ENCODE measurements at regions not wholly inside any gene's neighbourhood (a gene's known extent, or its start where the extent isn't known, plus 50 kb on each side); places are given as distances from the start of the nearest gene placed in this dataset.

- Histone ChIP-seq H3K27me3 (ENCODE audit: low read depth) (no peaks in the 10 kb centered on the region), H3K36me3 (no peaks in the 10 kb centered on the region), H3K27ac (no peak overlapping the region), H3K9me3 (no peaks in the 10 kb centered on the region), H3K4me3 (no peak overlapping the region), H3K4me1 (peaks cover 10% of the 10 kb centered on the region)
- DNase-seq, result no peak
- no peak for ATAC-seq
- intact Hi-C loops (cut with DNase I), result no loop called here
- TF ChIP-seq CTCF (IDR thresholded peaks at IDR 0.05), result no peak
These were observed 55.2 kb upstream of the SLIT2 start for GRCh38 chr4:20196476-20196875.

GRCh38 chr4:20195071-20195885, 56.4 kb upstream of the SLIT2 start:
- Histone ChIP-seq H3K9me3 (no peaks in the 10 kb centered on the region), H3K27ac (no peak overlapping the region), H3K36me3 (no peaks in the 10 kb centered on the region), H3K4me1 (peaks cover 10% of the 10 kb centered on the region), H3K27me3 (ENCODE audit: low read depth) (no peaks in the 10 kb centered on the region), H3K4me3 (no peak overlapping the region)
- ATAC-seq, result no peak
- intact Hi-C loops (cut with DNase I), result no loop called here
- no peak for DNase-seq
- no peak for TF ChIP-seq CTCF (IDR thresholded peaks at IDR 0.05)

- Histone ChIP-seq H3K4me3 (no peak overlapping the region), H3K27ac (no peak overlapping the region), H3K9me3 (no peaks in the 10 kb centered on the region), H3K36me3 (no peaks in the 10 kb centered on the region), H3K27me3 (ENCODE audit: low read depth) (no peaks in the 10 kb centered on the region), H3K4me1 (peaks cover 10% of the 10 kb centered on the region)
- intact Hi-C loops (cut with DNase I), result no loop called here
- TF ChIP-seq CTCF (IDR thresholded peaks at IDR 0.05), result no peak
- DNase-seq (no peak), ATAC-seq (peak in 1 of 2 donors; percentile 41)
These were observed 57.3 kb upstream of the SLIT2 start for GRCh38 chr4:20194123-20195013.

- DNase-seq (no peak), ATAC-seq (no peak)
- no peaks in the 10 kb centered on the region for H3K36me3 ChIP-seq
- H3K9me3 ChIP-seq, result no peaks in the 10 kb centered on the region
- no peak overlapping the region for H3K4me3 ChIP-seq
- TF ChIP-seq CTCF (IDR thresholded peaks at IDR 0.05), result no peak
- no peaks in the 10 kb centered on the region for H3K27me3 ChIP-seq (ENCODE audit: low read depth)
- peaks cover 10% of the 10 kb centered on the region for H3K4me1 ChIP-seq
- peak overlapping the region; percentile 20 for H3K27ac ChIP-seq
- intact Hi-C loops (cut with DNase I), result no loop called here
These were observed 58.4 kb upstream of the SLIT2 start for GRCh38 chr4:20193141-20193936.

GRCh38 chr4:20192736-20193135, 59.0 kb upstream of the SLIT2 start:
- no peak for DNase-seq
- peaks cover 10% of the 10 kb centered on the region for H3K4me1 ChIP-seq
- H3K36me3 ChIP-seq, result no peaks in the 10 kb centered on the region
- intact Hi-C loops (cut with DNase I), result no loop called here
- H3K9me3 ChIP-seq, result no peaks in the 10 kb centered on the region
- TF ChIP-seq CTCF (IDR thresholded peaks at IDR 0.05), result no peak
- H3K4me3 ChIP-seq, result no peak overlapping the region
- no peaks in the 10 kb centered on the region for H3K27me3 ChIP-seq (ENCODE audit: low read depth)
- ATAC-seq, result no peak
- H3K27ac ChIP-seq, result peak overlapping the region; percentile 20

Data from lower lobe of right lung (tissue), 2 donors.